ENCODE measurements at regions not wholly inside any gene's neighbourhood (a gene's known extent, or its start where the extent isn't known, plus 50 kb on each side); places are given as distances from the start of the nearest gene placed in this dataset.

DNA sequence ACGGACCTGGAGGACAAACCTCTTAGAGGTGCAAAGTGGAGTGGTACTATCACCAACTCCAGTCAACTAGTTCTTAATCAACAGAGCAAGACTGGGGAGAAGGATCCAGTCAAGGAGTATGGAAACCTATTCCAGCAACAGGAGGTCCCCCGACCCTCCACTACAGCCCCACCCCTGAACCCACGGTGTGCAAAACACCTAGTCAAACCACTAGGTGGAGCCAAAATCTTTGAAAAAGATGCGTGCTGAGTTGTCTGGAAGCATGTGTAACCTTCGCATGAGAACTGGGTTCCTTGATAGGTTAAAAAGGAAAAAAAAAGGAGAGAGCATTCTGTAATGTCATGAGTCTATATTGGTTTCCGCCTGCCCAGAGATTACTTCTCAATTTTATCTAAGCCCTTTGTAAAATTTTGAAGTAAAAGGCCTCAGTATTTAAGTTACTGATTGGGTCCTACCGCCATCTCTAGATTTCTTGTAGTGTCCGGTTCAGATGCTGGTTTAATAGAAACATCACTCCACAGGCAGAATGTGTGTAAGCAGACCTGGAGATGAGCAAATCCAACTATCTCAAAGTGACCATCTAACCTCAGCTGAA, 81.9 kb upstream of the HAO2 start:
- POLR2A ChIA-PET = interaction anchor here (0.6 kb wide), 1 partner anchor 1484 kb away, joined by 3 read pairs; no protein-coding TSS in a partner anchor
- ATAC-seq = peak; percentile 82
- no peak overlapping the region for H3K4me3 Mint-ChIP-seq

DNA sequence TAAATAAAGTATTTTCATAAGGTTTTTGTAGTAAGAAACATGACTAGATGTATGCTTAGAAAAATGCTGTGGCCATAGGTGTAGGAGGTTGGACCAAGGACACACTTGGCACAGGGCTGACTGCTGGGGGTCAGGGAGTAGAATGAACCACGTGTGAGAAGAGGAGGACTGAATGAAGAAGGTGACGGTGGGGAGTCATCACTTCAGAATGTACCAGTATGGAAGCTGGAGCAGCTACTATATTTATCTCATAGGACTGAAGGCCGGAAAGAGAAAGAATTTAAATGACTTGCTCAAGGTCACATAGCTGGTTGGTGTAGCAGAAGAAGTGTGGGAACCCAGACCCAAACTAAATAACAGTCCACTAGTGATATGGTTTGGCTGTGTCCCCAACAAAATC, 79.8 kb upstream of the HAO2 start:
- Mint-ChIP-seq H3K27me3 (peaks cover 9% of the 10 kb centered on the region), H3K4me3 (no peak overlapping the region), H3K9me3 (ENCODE audit: low read depth) (no peaks in the 10 kb centered on the region), H3K4me1 (no peaks in the 10 kb centered on the region), H3K36me3 (ENCODE audit: low read depth) (no peaks in the 10 kb centered on the region), H3K27ac (no peak overlapping the region)
- ChIA-PET POLR2A (no interaction called here), CTCF (interaction anchor here (1.1 to 1.7 kb wide), 2 partner anchors 8 to 14 kb away, joined by 3 read pairs; no protein-coding TSS in a partner anchor)
- DNase-seq (no peak), ATAC-seq (no peak)
- intact Hi-C loops (cut with DNase I, micrococcal nuclease) = loop anchor here in 1 of 2 experiments (10.0 kb wide), 1 partner anchor 256 kb away; no protein-coding TSS in a partner anchor

More for the DNA sequence above, 81.9 kb upstream of the HAO2 start:
- no peaks in the 10 kb centered on the region for H3K9me3 Mint-ChIP-seq (ENCODE audit: low read depth)
- no peaks in the 10 kb centered on the region for H3K4me1 Mint-ChIP-seq
- H3K27me3 Mint-ChIP-seq = peaks cover 11% of the 10 kb centered on the region
- CTCF ChIA-PET = interaction anchor here (0.6 to 1.4 kb wide), 4 partner anchors 10 to 313 kb away, joined by 3 to 5 read pairs (median 3); partner anchors contain the start of gene HAO2
- peak; percentile 47 for DNase-seq
- intact Hi-C loops (cut with DNase I, micrococcal nuclease) = loop anchor here (1.0 to 10.0 kb wide), 3 partner anchors 81 to 258 kb away; no protein-coding TSS in a partner anchor
- H3K36me3 Mint-ChIP-seq (ENCODE audit: low read depth) = no peaks in the 10 kb centered on the region
- no peak overlapping the region for H3K27ac Mint-ChIP-seq

DNA sequence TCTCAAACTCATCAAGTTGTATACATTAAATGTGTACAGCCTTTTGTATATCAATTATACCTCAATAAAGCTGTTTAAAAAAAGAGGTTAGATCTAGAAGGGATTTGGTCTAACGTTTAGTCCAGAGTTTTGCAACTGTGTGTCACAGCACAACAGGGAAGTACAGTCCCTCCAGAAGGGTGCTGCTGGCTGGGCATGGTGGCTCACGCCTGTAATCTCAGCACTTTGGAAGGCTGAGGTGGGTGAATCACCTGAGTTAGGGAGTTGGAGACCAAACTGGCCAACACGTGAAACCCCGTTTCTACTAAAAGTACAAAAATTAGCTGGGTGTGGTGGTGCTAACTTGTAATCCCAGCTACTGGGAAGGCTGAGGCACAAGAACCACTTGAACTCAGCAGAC, 78.3 kb upstream of the HAO2 start:
- peaks cover 9% of the 10 kb centered on the region for H3K27me3 Mint-ChIP-seq
- intact Hi-C loops (cut with DNase I, micrococcal nuclease) = no loop called here
- no peak overlapping the region for H3K27ac Mint-ChIP-seq
- peaks cover 11% of the 10 kb centered on the region for H3K4me1 Mint-ChIP-seq
- DNase-seq (no peak), ATAC-seq (no peak)
- POLR2A ChIA-PET = no interaction called here
- H3K4me3 Mint-ChIP-seq = no peak overlapping the region
- CTCF ChIA-PET = interaction anchor here (1.8 kb wide), 1 partner anchor 9 kb away, joined by 4 read pairs; no protein-coding TSS in a partner anchor
- H3K9me3 Mint-ChIP-seq (ENCODE audit: low read depth) = no peaks in the 10 kb centered on the region
- H3K36me3 Mint-ChIP-seq (ENCODE audit: low read depth) = no peaks in the 10 kb centered on the region

DNA sequence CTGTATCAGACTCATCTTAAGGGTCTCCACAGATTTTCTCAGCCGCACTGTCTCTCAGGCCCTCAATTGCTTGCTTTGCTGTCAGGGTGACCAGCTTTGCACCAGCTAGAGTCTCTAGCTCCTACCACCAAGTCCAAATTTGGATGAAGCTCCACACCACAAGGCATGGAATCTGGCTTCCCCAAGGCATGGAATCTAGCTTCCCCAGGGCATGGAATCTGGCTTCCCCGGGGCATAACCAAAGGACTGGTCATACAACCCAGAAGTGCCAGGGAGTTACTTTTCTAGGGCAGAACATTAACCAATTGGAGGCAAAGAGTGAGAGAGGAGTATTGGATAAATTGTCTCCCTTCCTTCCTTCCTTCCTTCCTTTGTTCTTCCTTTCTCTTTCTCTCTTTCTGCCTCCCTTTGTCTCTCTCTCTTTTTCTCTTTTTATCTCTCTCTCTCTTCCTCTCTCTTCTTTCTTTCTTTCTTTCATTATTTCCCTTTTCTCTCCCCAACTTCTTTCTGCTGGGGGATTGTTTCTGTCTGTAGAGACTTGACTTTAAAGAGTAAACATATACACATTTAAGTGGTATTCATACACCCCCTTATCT, 76.9 kb upstream of the HAO2 start:
- Mint-ChIP-seq H3K27me3 (peaks cover 8% of the 10 kb centered on the region), H3K4me1 (peaks cover 12% of the 10 kb centered on the region), H3K9me3 (ENCODE audit: low read depth) (no peaks in the 10 kb centered on the region), H3K36me3 (ENCODE audit: low read depth) (no peaks in the 10 kb centered on the region), H3K27ac (no peak overlapping the region), H3K4me3 (no peak overlapping the region)
- ATAC-seq (no peak), DNase-seq (no peak)
- POLR2A ChIA-PET = no interaction called here
- intact Hi-C loops (cut with DNase I, micrococcal nuclease) = no loop called here
- CTCF ChIA-PET = interaction anchor here (1.8 kb wide), 1 partner anchor 8 kb away, joined by 4 read pairs; no protein-coding TSS in a partner anchor

DNA sequence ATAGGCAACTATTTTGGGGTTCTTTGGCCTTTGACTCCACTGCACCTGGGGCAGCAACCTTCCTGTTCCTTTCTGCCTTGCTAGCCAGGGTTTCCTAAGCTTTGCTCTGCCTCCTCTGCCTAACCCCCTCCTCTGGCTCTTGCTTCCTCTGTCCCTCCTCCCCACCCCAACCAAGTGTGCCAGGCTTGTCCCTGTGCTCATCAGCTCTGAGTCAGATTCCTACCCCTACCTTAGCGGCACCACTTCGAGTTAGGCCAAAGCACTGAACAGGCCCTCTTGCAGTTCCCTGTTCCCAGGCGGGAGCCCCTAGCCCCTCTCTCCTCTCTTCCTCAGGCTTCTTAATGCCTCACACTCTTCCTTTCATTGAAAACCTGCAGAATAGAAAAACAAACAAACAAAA, 74.8 kb upstream of the HAO2 start:
- Mint-ChIP-seq H3K9me3 (ENCODE audit: low read depth) (no peaks in the 10 kb centered on the region), H3K27ac (no peak overlapping the region), H3K4me3 (no peak overlapping the region), H3K4me1 (peaks cover 21% of the 10 kb centered on the region), H3K27me3 (peaks cover 10% of the 10 kb centered on the region), H3K36me3 (ENCODE audit: low read depth) (no peaks in the 10 kb centered on the region)
- POLR2A ChIA-PET = no interaction called here
- ATAC-seq (no peak), DNase-seq (no peak)
- CTCF ChIA-PET = interaction anchor here (0.6 kb wide), 1 partner anchor 27 kb away, joined by 3 read pairs; no protein-coding TSS in a partner anchor
- intact Hi-C loops (cut with DNase I, micrococcal nuclease) = no loop called here

DNA sequence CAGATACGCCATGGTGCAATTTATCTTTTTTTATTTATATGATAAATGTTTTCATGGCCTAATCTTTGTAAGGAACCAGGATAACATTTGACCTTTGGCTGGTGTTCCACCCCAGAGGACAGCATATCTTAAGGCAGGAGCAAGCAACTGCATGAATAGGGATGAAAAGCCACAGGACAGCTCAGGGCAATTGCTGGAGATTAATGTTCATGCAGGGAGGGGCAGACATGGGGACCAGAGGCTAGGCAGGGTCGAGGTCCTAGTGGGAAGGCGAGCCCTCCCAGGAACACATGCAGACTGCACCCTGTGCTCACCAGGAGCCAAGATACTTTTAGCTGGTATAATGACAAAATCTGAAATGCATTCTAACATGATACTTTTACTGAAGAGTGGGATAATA, 74.4 kb upstream of the HAO2 start:
- CTCF ChIA-PET = interaction anchor here (1.1 kb wide), 1 partner anchor 18 kb away, joined by 3 read pairs; no protein-coding TSS in a partner anchor
- ATAC-seq = no peak
- H3K9me3 Mint-ChIP-seq (ENCODE audit: low read depth) = no peaks in the 10 kb centered on the region

DNA sequence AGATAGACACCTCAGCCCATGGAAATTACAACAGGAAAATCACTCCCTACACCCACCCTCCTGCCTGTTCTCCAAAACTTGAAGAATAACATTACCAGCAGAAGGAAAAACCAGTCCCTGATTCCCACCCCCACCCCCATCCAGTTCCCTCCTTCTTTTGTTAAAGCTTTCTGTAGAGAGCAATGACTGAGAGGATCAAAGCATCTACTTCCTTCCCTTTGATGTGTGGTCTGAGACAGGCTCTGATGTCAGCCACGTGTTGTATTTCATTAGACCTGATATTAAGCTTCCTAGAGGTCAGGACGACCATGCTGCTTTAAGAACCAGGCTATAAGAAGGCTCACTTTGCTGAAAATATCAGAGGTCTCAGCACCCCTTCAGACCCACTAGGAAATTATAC, 73.9 kb upstream of the HAO2 start:
- Mint-ChIP-seq H3K9me3 (ENCODE audit: low read depth) (no peaks in the 10 kb centered on the region), H3K4me3 (no peak overlapping the region), H3K4me1 (peaks cover 24% of the 10 kb centered on the region), H3K27me3 (peaks cover 15% of the 10 kb centered on the region), H3K36me3 (ENCODE audit: low read depth) (no peaks in the 10 kb centered on the region), H3K27ac (no peak overlapping the region)
- ChIA-PET POLR2A (no interaction called here), CTCF (interaction anchor here (0.5 to 1.4 kb wide), 4 partner anchors 9 to 316 kb away, joined by 3 read pairs; no protein-coding TSS in a partner anchor)
- ATAC-seq (no peak), DNase-seq (no peak)
- intact Hi-C loops (cut with DNase I, micrococcal nuclease) = no loop called here

More for the DNA sequence above, 74.4 kb upstream of the HAO2 start:
- Mint-ChIP-seq H3K4me3 (no peak overlapping the region), H3K27ac (no peak overlapping the region), H3K36me3 (ENCODE audit: low read depth) (no peaks in the 10 kb centered on the region), H3K4me1 (peaks cover 24% of the 10 kb centered on the region), H3K27me3 (peaks cover 12% of the 10 kb centered on the region)
- intact Hi-C loops (cut with DNase I, micrococcal nuclease) = no loop called here
- no peak for DNase-seq
- POLR2A ChIA-PET = no interaction called here

DNA sequence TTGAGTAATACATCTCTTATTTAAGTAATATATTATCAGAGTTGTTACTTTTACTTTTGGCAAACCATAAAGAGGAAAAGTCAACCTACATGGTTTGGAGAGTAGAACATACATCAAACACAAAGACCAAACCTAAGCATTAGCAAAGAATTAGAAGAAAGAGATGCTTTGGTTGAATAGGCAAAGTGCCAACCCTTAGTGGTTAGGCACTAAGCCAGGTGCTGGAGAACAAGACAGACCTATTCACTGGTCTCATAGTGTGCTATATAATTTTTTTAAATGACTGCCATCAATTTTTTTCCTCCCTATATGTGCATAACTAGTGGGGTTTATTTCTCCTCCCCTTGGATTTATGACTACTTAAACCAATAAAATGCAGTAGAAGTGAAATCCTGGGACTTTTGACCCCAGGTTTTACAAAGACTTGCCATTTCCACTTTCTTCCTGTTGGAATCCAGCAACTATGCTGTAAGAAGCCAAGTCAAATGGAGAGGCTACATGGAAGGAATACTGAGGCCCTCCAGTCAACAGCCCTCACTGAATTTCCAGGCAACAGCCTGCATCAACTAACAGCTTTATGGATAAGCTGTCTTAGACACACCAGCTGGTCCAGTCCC, 69.8 kb upstream of the HAO2 start:
- ATAC-seq (no peak), DNase-seq (no peak)
- ChIA-PET POLR2A (no interaction called here), CTCF (interaction anchor here (1.4 to 1.6 kb wide), 2 partner anchors 8 to 16 kb away, joined by 4 to 8 read pairs; no protein-coding TSS in a partner anchor)
- Mint-ChIP-seq H3K4me3 (no peak overlapping the region), H3K9me3 (ENCODE audit: low read depth) (no peaks in the 10 kb centered on the region), H3K36me3 (ENCODE audit: low read depth) (no peaks in the 10 kb centered on the region), H3K27ac (no peak overlapping the region), H3K27me3 (peaks cover 45% of the 10 kb centered on the region), H3K4me1 (peaks cover 24% of the 10 kb centered on the region)
- intact Hi-C loops (cut with DNase I, micrococcal nuclease) = no loop called here

DNA sequence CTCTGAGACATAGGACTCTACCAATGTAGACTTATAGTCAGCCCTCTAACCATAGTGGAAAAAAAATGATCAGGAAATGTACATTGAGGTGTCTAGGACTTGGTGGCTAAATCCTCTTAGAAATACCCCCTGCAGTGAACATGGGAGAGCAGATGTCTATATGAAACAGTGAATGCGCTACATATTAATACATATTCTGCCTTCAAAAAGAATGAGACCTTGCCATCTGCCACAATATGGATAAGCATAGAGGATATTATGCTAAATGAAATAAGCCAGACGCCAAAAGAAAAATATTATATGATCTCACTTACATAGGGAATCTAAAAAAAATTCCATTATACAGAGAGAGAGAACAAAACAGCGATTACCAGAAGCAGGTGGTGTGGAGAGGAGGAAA, 66.6 kb upstream of the HAO2 start:
- no peaks in the 10 kb centered on the region for H3K36me3 Mint-ChIP-seq (ENCODE audit: low read depth)
- H3K27ac Mint-ChIP-seq = no peak overlapping the region
- H3K4me3 Mint-ChIP-seq = no peak overlapping the region

DNA sequence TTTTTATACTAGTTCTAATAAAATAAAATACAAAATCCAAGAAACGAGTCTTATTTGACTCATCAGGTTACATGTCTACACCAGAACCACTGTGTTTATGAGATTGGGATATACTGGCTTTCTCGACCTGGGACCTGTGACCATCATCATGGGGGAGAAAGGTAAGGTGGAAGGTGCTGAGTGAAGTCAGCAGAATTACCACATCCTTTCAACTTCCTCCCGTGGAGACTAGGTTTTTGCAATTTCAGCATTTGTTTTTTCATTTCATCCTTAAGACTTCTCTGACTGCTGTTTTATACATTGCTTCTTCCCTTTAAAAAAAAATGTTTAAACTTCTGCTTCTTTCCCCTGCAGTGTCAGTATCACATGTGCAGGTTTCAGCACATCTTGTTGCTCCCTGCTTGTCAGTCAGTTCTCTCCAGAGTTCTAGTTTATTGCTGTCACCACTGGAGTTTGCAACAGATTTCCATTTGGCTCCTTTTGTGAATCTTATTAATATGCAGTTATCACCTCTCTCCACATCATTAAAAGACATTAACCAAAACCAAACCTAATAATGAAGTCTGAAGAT, 60.4 kb upstream of the HAO2 start:
- Mint-ChIP-seq H3K9me3 (ENCODE audit: low read depth) (no peaks in the 10 kb centered on the region), H3K4me1 (no peaks in the 10 kb centered on the region), H3K27me3 (peaks cover 26% of the 10 kb centered on the region), H3K36me3 (ENCODE audit: low read depth) (no peaks in the 10 kb centered on the region), H3K4me3 (no peak overlapping the region), H3K27ac (no peak overlapping the region)
- ChIA-PET CTCF (no interaction called here), POLR2A (no interaction called here)
- no peak for DNase-seq
- intact Hi-C loops (cut with DNase I, micrococcal nuclease) = no loop called here
- ATAC-seq = no peak

More for the DNA sequence above, 66.6 kb upstream of the HAO2 start:
- intact Hi-C loops (cut with DNase I, micrococcal nuclease) = no loop called here
- peaks cover 43% of the 10 kb centered on the region for H3K27me3 Mint-ChIP-seq
- DNase-seq = no peak
- ATAC-seq = no peak
- peaks cover 12% of the 10 kb centered on the region for H3K4me1 Mint-ChIP-seq
- ChIA-PET CTCF (interaction anchor here (0.6 kb wide), 1 partner anchor 25 kb away, joined by 4 read pairs; no protein-coding TSS in a partner anchor), POLR2A (no interaction called here)
- H3K9me3 Mint-ChIP-seq (ENCODE audit: low read depth) = no peaks in the 10 kb centered on the region

DNA sequence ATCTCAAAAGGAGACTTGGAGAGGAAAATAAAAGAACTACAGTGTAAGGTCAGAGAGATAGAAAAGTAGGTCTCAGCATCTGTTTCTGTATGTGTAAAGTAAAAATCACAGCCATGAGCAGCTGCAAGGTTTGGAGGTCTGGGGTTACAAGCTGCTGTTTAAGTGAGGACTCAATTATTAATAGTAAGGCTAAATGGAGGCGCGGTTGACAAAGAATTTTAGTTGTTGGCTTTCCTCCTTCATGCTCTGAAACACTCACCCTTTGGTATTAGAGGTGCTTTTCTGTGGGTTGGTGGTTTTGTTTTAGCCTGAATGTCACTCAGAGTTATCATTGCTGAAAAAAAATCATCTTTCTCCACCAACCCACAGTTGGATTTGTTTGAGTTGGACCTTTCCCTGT, 59.8 kb upstream of the HAO2 start:
- H3K36me3 Mint-ChIP-seq (ENCODE audit: low read depth) = no peaks in the 10 kb centered on the region
- no peak for DNase-seq
- H3K4me3 Mint-ChIP-seq = no peak overlapping the region
- ChIA-PET POLR2A (no interaction called here), CTCF (no interaction called here)
- no peak for ATAC-seq
- H3K27ac Mint-ChIP-seq = no peak overlapping the region
- intact Hi-C loops (cut with DNase I, micrococcal nuclease) = no loop called here
- peaks cover 29% of the 10 kb centered on the region for H3K27me3 Mint-ChIP-seq
- no peaks in the 10 kb centered on the region for H3K4me1 Mint-ChIP-seq
- H3K9me3 Mint-ChIP-seq (ENCODE audit: low read depth) = no peaks in the 10 kb centered on the region

All from activated CD4-positive, alpha-beta T cell treated with anti-CD3 and anti-CD28 coated beads for 36 hours (primary cell).